SK-N-MC (cell line): ENCODE measurements at regions not wholly inside any gene's neighbourhood (a gene's known extent, or its start where the extent isn't known, plus 50 kb on each side); places are given as distances from the start of the nearest gene placed in this dataset.

Source experiments
- EZH2 ChIP-seq: fragments of 200-600 bp; sonication (generic); IDR thresholded peaks from one replicate; pipeline ENCODE4 v1.6.1; 2017; ENCODE audit warnings: antibody characterized with exemption
- FOXP2 ChIP-seq: optimal IDR thresholded peaks from 2 replicates; pipeline ENCODE3; 2011; ENCODE audit warnings: mild to moderate bottlenecking, moderate library complexity; ENCODE audit not compliant: insufficient read depth; ENCODE audit errors: extremely low read length, control extremely low read depth
- POLR2AphosphoS5 ChIP-seq: IDR thresholded peaks from 2 replicates; pipeline ENCODE4 v1.6.1; 2012; ENCODE audit warnings: mild to moderate bottlenecking, low read depth, low read length, borderline replicate concordance

DNA sequence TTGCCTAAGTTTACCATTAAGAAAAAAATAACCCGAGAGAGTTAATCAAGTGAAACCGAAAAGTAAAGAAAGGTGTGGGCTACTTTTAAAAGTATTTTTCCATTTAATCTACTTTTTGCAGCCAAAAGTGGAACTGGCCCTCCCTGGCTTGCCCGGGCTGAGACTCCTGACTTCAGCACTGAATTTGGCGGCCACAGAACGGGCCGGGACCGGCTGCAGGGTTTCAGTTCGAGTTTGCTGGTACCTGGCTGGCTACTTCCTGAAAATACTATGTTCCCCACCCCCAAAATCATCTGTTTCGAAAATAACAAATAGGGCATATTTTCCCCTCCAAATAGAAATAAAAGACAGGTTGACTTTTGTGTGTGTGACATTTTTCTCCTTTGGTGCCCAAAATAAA is 173.4 kb upstream of the EXOC2 start:
- no peak for TF ChIP-seq POLR2AphosphoS5
- no peak for TF ChIP-seq EZH2
- TF ChIP-seq FOXP2, result no peak
